Adrenal gland (tissue), 5 donors: ENCODE measurements at regions not wholly inside any gene's neighbourhood (a gene's known extent, or its start where the extent isn't known, plus 50 kb on each side); places are given as distances from the start of the nearest gene placed in this dataset.

Source experiments
- CTCF ChIP-seq, 6 experiments: fragments of 450-650 bp in 4 of 6; fragments of 200-600 bp in 2 of 6; sonication (generic) in 1 of 6; IDR thresholded peaks; 1 replicate in 5 of 6; 2 replicates in 1 of 6; pipeline versions ENCODE4 v1.5.1 to v1.8.0; 2016 to 2021; ENCODE audit warnings: antibody characterized with exemption in 6 of 6, mild to moderate bottlenecking in 2 of 6, moderate library complexity in 1 of 6
- POLR2A ChIP-seq, 2 donors: fragments of 450-650 bp; IDR thresholded peaks; one replicate each; pipeline ENCODE4 v1.6.1; 2017; ENCODE audit warnings: antibody characterized with exemption in 2 of 2, mild to moderate bottlenecking in 2 of 2, moderate library complexity in 1 of 2
- donor health status: DM: no; HTN: no; CAD: no.

GRCh38 chr22:22067192-22067591 is 84.6 kb upstream of the TOP3B start:
- TF ChIP-seq CTCF (IDR thresholded peaks at IDR 0.05), result no peak
- TF ChIP-seq POLR2A (IDR thresholded peaks at IDR 0.05), result no peak
